CD8-positive, alpha-beta memory T cell (primary cell): ENCODE measurements at regions not wholly inside any gene's neighbourhood (a gene's known extent, or its start where the extent isn't known, plus 50 kb on each side); places are given as distances from the start of the nearest gene placed in this dataset.
"Not testable (repeated sequence)": the region's sequence is repeated elsewhere in the genome, so short reads cannot be mapped to it uniquely, and the experiment has no call there.

Source experiments
- CTCF ChIA-PET: fragments of 350-600 bp; sonication (Branson Sonifier 250); formaldehyde crosslinking; loops from one replicate; lab custom pipeline; 2021; ENCODE audit warnings: antibody characterized with exemption; lab: Charles Lee
- POLR2A ChIA-PET: fragments of 350-600 bp; sonication (Branson Sonifier 250); formaldehyde crosslinking; loops from one replicate; lab custom pipeline; 2021; ENCODE audit warnings: antibody characterized with exemption; lab: Charles Lee
- DNase-seq, 5 donors: peaks; one replicate each; pipeline versions ENCODE4 v3.0.0 to v3.0.0-alpha.2; 2020 to 2022; ENCODE audit warnings: mixed read lengths in 1 of 5
- H3K27ac ChIP-seq: one replicate; pipeline ENCODE4 v1.7.0; 2013; ENCODE audit warnings: low read depth, mild to moderate bottlenecking, low read length, moderate library complexity
- H3K27me3 ChIP-seq: 2 replicates; pipeline ENCODE4 v1.7.0; 2013; ENCODE audit warnings: low read length, mild to moderate bottlenecking; ENCODE audit not compliant: insufficient read depth, poor library complexity, severe bottlenecking
- H3K36me3 ChIP-seq: 2 replicates; pipeline ENCODE4 v1.7.0; 2013; ENCODE audit warnings: mild to moderate bottlenecking, low read length, moderate library complexity; ENCODE audit not compliant: insufficient read depth
- H3K4me1 ChIP-seq: 2 replicates; pipeline ENCODE4 v1.7.0; 2013; ENCODE audit warnings: mild to moderate bottlenecking, low read length, moderate library complexity; ENCODE audit not compliant: insufficient read depth
- H3K4me3 ChIP-seq: 2 replicates; pipeline ENCODE4 v1.7.0; 2013; ENCODE audit warnings: mild to moderate bottlenecking, low read length
- H3K9me3 ChIP-seq: 2 replicates; pipeline ENCODE4 v1.7.0; 2013; ENCODE audit warnings: mild to moderate bottlenecking, low read length
- H3K27ac Mint-ChIP-seq, 8 donors: one replicate each; pipeline ENCODE4 v1.8.0; 2020 to 2021; ENCODE audit warnings: mixed read lengths in 8 of 8, mild to moderate bottlenecking in 6 of 8, inconsistent platforms in 3 of 8, moderate library complexity in 3 of 8
- H3K27me3 Mint-ChIP-seq, 2 donors: one replicate each; pipeline ENCODE4 v1.8.0; 2020 to 2021; ENCODE audit warnings: mixed read lengths in 2 of 2, mild to moderate bottlenecking in 1 of 2, moderate library complexity in 1 of 2
- H3K36me3 Mint-ChIP-seq, 3 donors: one replicate each; pipeline ENCODE4 v1.8.0; 2020 to 2021; ENCODE audit warnings: mixed read lengths in 3 of 3, inconsistent platforms in 1 of 3, mild to moderate bottlenecking in 1 of 3
- H3K4me1 Mint-ChIP-seq, 3 donors: one replicate each; pipeline ENCODE4 v1.8.0; 2020 to 2021; ENCODE audit warnings: mixed read lengths in 3 of 3, inconsistent platforms in 1 of 3, mild to moderate bottlenecking in 1 of 3
- H3K4me3 Mint-ChIP-seq, 7 donors: one replicate each; pipeline ENCODE4 v1.8.0; 2020 to 2021; ENCODE audit warnings: mixed read lengths in 7 of 7, mild to moderate bottlenecking in 6 of 7, moderate library complexity in 4 of 7, inconsistent platforms in 2 of 7
- H3K9me3 Mint-ChIP-seq, 5 donors: one replicate each; pipeline ENCODE4 v1.8.0; 2020 to 2022; ENCODE audit warnings: mixed read lengths in 5 of 5, mild to moderate bottlenecking in 3 of 5, moderate library complexity in 2 of 5, inconsistent platforms in 1 of 5

GRCh38 chr6:141829566-141830360 lies 303.0 kb upstream of the GJE1 start:
- Mint-ChIP-seq H3K36me3 (peaks cover 0 to 13% (median 2%) of the 10 kb centered on the region in 3 donors), H3K4me1 (peaks cover 0 to 10% (median 0%) of the 10 kb centered on the region in 3 donors), H3K9me3 (peaks cover 0 to 2% (median 0%) of the 10 kb centered on the region in 5 donors), H3K4me3 (no peak overlapping the region), H3K27me3 (no peaks in the 10 kb centered on the region), H3K27ac (no peak overlapping the region)
- Histone ChIP-seq H3K36me3 (no peaks in the 10 kb centered on the region), H3K27ac (no peak overlapping the region), H3K27me3 (no peaks in the 10 kb centered on the region), H3K4me1 (no peaks in the 10 kb centered on the region), H3K9me3 (no peaks in the 10 kb centered on the region), H3K4me3 (no peak overlapping the region)
- POLR2A ChIA-PET: interaction anchor here (1.0 kb wide), 1 partner anchor 17 kb away, joined by 3 read pairs; no protein-coding TSS in a partner anchor
- CTCF ChIA-PET: no interaction called here
- no peak for DNase-seq

- no peak overlapping the region for H3K27ac Mint-ChIP-seq
- POLR2A ChIA-PET: no interaction called here
Measured at GRCh38 chr6:141824350-141824749, 308.4 kb upstream of the GJE1 start.

DNA sequence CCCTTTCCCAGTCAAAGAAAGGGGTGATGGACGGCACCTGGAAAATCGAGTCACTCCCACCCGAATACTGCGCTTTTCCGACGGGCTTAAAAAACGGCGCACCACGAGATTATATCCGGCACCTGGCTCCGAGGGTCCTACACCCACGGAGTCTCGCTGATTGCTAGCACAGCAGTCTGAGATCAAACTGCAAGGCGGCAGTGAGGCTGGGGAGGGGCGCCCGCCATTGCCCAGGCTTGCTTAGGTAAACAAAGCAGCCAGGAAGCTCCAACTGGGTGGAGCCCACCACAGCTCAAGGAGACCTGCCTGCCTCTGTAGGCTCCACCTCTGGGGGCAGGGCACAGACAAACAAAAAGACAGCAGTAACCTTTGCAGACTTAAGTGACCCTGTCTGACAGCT lies 317.7 kb upstream of the GJE1 start:
- H3K4me3 Mint-ChIP-seq, DNase-seq, H3K27me3 Mint-ChIP-seq, H3K9me3 ChIP-seq, H3K27ac Mint-ChIP-seq, H3K4me1 Mint-ChIP-seq, POLR2A ChIA-PET, H3K36me3 ChIP-seq, H3K36me3 Mint-ChIP-seq, H3K4me1 ChIP-seq, H3K9me3 Mint-ChIP-seq, H3K4me3 ChIP-seq, CTCF ChIA-PET, H3K27ac ChIP-seq, H3K27me3 ChIP-seq: not testable (repeated sequence)

More at GRCh38 chr6:141824350-141824749, 308.4 kb upstream of the GJE1 start:
- no peak overlapping the region for H3K4me3 Mint-ChIP-seq
- Histone ChIP-seq H3K27me3 (no peaks in the 10 kb centered on the region), H3K4me3 (no peak overlapping the region), H3K36me3 (no peaks in the 10 kb centered on the region), H3K4me1 (no peaks in the 10 kb centered on the region), H3K9me3 (no peaks in the 10 kb centered on the region), H3K27ac (no peak overlapping the region)
- no peaks in the 10 kb centered on the region for H3K27me3 Mint-ChIP-seq
- peaks cover 0 to 23% (median 0%) of the 10 kb centered on the region in 3 donors for H3K36me3 Mint-ChIP-seq
- DNase-seq: no peak
- CTCF ChIA-PET: no interaction called here
- H3K4me1 Mint-ChIP-seq: no peaks in the 10 kb centered on the region
- H3K9me3 Mint-ChIP-seq: peaks cover 6 to 10% (median 9%) of the 10 kb centered on the region in 5 donors

GRCh38 chr6:141809901-141810300 lies 322.8 kb upstream of the GJE1 start:
- DNase-seq: no peak
- Histone ChIP-seq H3K9me3 (no peaks in the 10 kb centered on the region), H3K4me1 (no peaks in the 10 kb centered on the region), H3K36me3 (no peaks in the 10 kb centered on the region), H3K27ac (no peak overlapping the region), H3K4me3 (no peak overlapping the region), H3K27me3 (no peaks in the 10 kb centered on the region)
- POLR2A ChIA-PET: no interaction called here
- Mint-ChIP-seq H3K4me3 (no peak overlapping the region), H3K27me3 (peaks cover 0 to 2% of the 10 kb centered on the region in 2 donors), H3K36me3 (peaks cover 0 to 3% (median 0%) of the 10 kb centered on the region in 3 donors), H3K9me3 (peaks cover 0 to 1% (median 0%) of the 10 kb centered on the region in 5 donors), H3K27ac (no peak overlapping the region), H3K4me1 (peaks cover under 1 to 8% (median under 1%) of the 10 kb centered on the region in 3 donors)
- CTCF ChIA-PET: no interaction called here

DNA sequence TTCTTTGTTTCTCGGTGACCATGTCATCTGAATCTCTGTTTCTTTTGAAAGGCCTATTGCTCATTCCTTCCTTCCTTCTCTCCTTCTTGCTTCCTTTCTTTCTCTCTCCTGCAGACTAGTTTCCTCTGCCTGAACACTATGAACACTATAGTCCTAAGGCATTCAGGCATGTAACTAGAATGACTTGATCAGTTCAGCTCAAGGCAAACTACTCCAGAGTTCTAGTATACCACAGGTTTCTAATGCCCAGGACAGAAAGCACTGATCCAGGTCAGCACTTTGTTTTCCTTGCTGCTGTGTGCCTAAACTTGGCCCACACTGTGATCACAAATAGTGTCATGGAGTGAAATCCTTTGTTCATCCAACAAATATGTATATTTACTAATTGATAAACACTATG lies 324.1 kb upstream of the GJE1 start:
- Mint-ChIP-seq H3K4me3 (no peak overlapping the region), H3K4me1 (peaks cover 4 to 15% (median 4%) of the 10 kb centered on the region in 3 donors), H3K36me3 (peaks cover 0 to 3% (median 0%) of the 10 kb centered on the region in 3 donors), H3K9me3 (no peaks in the 10 kb centered on the region), H3K27ac (no peak overlapping the region), H3K27me3 (peaks cover 0 to 2% of the 10 kb centered on the region in 2 donors)
- no peak overlapping the region for H3K4me3 ChIP-seq
- no peaks in the 10 kb centered on the region for H3K4me1 ChIP-seq
- CTCF ChIA-PET: no interaction called here
- H3K9me3 ChIP-seq: no peaks in the 10 kb centered on the region
- POLR2A ChIA-PET: no interaction called here
- no peak overlapping the region for H3K27ac ChIP-seq
- no peaks in the 10 kb centered on the region for H3K27me3 ChIP-seq
- no peaks in the 10 kb centered on the region for H3K36me3 ChIP-seq
- no peak for DNase-seq

DNA sequence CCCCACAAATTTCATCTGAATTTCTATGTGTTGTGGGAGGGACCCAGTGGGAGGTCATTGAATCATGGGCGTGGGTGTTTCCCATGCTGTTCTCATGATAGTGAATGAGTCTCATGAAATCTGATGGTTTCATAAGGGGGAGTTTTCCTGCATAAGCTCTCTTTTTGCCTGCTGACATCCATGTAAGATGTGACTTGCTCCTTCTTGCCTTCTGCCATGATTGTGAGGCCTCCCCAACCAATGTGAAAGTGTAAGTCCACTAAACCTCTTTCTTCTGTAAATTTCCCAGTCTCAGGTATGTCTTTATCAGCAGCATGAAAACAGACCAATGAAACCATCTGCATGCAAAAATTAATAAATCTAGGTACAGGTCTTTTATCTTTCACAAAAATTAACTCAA lies 331.8 kb upstream of the GJE1 start:
- H3K27me3 Mint-ChIP-seq, POLR2A ChIA-PET, CTCF ChIA-PET: not testable (repeated sequence)

GRCh38 chr6:141790921-141791320 lies 341.8 kb upstream of the GJE1 start:
- Mint-ChIP-seq H3K4me1 (no peaks in the 10 kb centered on the region), H3K27ac (no peak overlapping the region), H3K4me3 (no peak overlapping the region), H3K9me3 (peaks cover 0 to 4% (median 0%) of the 10 kb centered on the region in 5 donors), H3K27me3 (no peaks in the 10 kb centered on the region), H3K36me3 (peaks cover 0 to 5% (median 0%) of the 10 kb centered on the region in 3 donors)
- Histone ChIP-seq H3K9me3 (no peaks in the 10 kb centered on the region), H3K36me3 (no peaks in the 10 kb centered on the region), H3K27me3 (no peaks in the 10 kb centered on the region), H3K27ac (no peak overlapping the region), H3K4me1 (no peaks in the 10 kb centered on the region), H3K4me3 (no peak overlapping the region)
- CTCF ChIA-PET: no interaction called here
- POLR2A ChIA-PET: no interaction called here
- no peak for DNase-seq

More for the DNA sequence above, 331.8 kb upstream of the GJE1 start:
- H3K27me3 ChIP-seq, H3K27ac Mint-ChIP-seq, DNase-seq, H3K36me3 ChIP-seq, H3K27ac ChIP-seq, H3K4me3 ChIP-seq, H3K4me3 Mint-ChIP-seq, H3K9me3 ChIP-seq, H3K4me1 ChIP-seq: not testable (repeated sequence)
- Mint-ChIP-seq H3K4me1 (peaks cover 4 to 16% (median 4%) of the 10 kb centered on the region in 3 donors), H3K9me3 (peaks cover 4 to 14% (median 8%) of the 10 kb centered on the region in 5 donors), H3K36me3 (peaks cover 0 to 23% (median 2%) of the 10 kb centered on the region in 3 donors)

DNA sequence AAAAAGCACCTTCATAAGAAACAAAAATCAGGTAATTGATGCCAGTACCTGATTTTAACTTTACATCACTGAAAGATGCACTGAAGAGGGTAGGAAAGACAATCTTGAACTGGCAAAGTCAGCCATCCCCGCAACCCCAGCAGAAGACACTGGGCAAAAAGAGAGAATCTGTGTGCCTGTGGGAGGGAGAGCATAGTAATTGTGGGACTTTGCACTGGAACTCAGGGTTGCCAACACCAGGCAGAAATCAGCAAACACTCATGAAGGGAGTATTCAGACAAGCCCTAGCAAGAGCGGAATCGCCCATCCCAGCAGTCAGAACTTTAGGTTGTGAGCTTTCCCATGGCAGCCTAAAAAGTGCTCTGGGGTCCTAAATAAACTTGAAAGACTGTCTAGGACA lies 344.6 kb upstream of the GJE1 start:
- Histone ChIP-seq H3K4me3 (no peak overlapping the region), H3K36me3 (no peaks in the 10 kb centered on the region), H3K27me3 (no peaks in the 10 kb centered on the region), H3K9me3 (no peaks in the 10 kb centered on the region), H3K27ac (no peak overlapping the region), H3K4me1 (no peaks in the 10 kb centered on the region)
- CTCF ChIA-PET: no interaction called here
- POLR2A ChIA-PET: no interaction called here
- no peaks in the 10 kb centered on the region for H3K27me3 Mint-ChIP-seq
- H3K4me1 Mint-ChIP-seq: no peaks in the 10 kb centered on the region
- no peak for DNase-seq
- H3K9me3 Mint-ChIP-seq: peaks cover 0 to 4% (median 0%) of the 10 kb centered on the region in 5 donors
- H3K36me3 Mint-ChIP-seq: peaks cover 0 to 5% (median 0%) of the 10 kb centered on the region in 3 donors
- no peak overlapping the region for H3K4me3 Mint-ChIP-seq
- H3K27ac Mint-ChIP-seq: no peak overlapping the region
